Suprapubic skin (tissue), 4 donors: ENCODE measurements at regions not wholly inside any gene's neighbourhood (a gene's known extent, or its start where the extent isn't known, plus 50 kb on each side); places are given as distances from the start of the nearest gene placed in this dataset.
"Not testable (repeated sequence)": the region's sequence is repeated elsewhere in the genome, so short reads cannot be mapped to it uniquely, and the experiment has no call there.

Source experiments
- DNase-seq, 2 donors: peaks; one replicate each; pipeline ENCODE4 v3.0.0-alpha.2; 2019; ENCODE audit warnings: low spot score in 2 of 2
- H3K27ac ChIP-seq: fragments of 200-600 bp; sonication (generic); one replicate; pipeline ENCODE4 v1.5.1; 2019
- H3K27me3 ChIP-seq: fragments of 200-600 bp; sonication (generic); one replicate; pipeline ENCODE4 v1.5.1; 2019
- H3K36me3 ChIP-seq: fragments of 200-600 bp; sonication (generic); one replicate; pipeline ENCODE4 v1.5.1; 2019
- H3K4me1 ChIP-seq: fragments of 200-600 bp; sonication (generic); one replicate; pipeline ENCODE4 v1.5.1; 2019
- H3K4me3 ChIP-seq: fragments of 200-600 bp; sonication (generic); one replicate; pipeline ENCODE4 v1.5.1; 2019; ENCODE audit warnings: mild to moderate bottlenecking
- H3K9me3 ChIP-seq: fragments of 200-600 bp; sonication (generic); one replicate; pipeline ENCODE4 v1.5.1; 2019
- CTCF ChIP-seq, 2 donors: fragments of 200-600 bp in 1 of 2; fragments of 450-650 bp in 1 of 2; sonication (generic) in 1 of 2; IDR thresholded peaks; one replicate each; pipeline ENCODE4 v1.5.1; 2016 to 2019; ENCODE audit warnings: antibody characterized with exemption in 2 of 2, mild to moderate bottlenecking in 1 of 2, moderate library complexity in 1 of 2
- EP300 ChIP-seq: sonication (generic); formaldehyde crosslinking; IDR thresholded peaks from one replicate; pipeline ENCODE4 v1.6.1; 2017; ENCODE audit warnings: antibody characterized with exemption
- POLR2A ChIP-seq, 2 donors: fragments of 450-650 bp; IDR thresholded peaks; one replicate each; pipeline ENCODE4 v1.6.1; 2017; ENCODE audit warnings: antibody characterized with exemption in 2 of 2, mild to moderate bottlenecking in 2 of 2, moderate library complexity in 2 of 2
- POLR2AphosphoS5 ChIP-seq, 3 donors: sonication (generic); formaldehyde crosslinking; IDR thresholded peaks; one replicate each; pipeline ENCODE4 v1.6.1; 2017; ENCODE audit warnings: antibody characterized with exemption in 3 of 3
- WGBS: methylation state at CpG from one replicate; pipeline ENCODE4 v1.1.5; 2018; 5-methylcytosine and 5-hydroxymethylcytosine counted together

DNA sequence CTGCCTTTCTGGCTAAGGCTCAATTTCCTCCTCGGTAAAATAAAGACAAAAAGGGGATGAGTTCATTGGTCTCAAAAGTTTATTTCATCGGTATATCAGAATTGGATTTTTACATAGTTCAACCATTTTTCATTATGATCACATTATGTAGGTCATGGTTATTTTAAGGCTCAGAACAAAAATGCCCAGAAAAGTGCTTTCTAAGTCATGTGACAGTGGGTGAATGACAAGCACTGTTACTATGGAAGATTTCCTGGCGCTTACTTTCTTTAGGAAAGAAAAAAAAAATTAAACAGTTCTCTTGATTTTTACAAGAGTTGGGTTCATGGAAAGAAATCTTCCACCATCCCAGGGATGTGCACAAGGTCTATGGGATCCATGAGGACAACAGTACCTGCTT, 117.9 kb upstream of the CES5A start:
- Histone ChIP-seq H3K27ac (no peak overlapping the region), H3K36me3 (no peaks in the 10 kb centered on the region), H3K4me1 (no peaks in the 10 kb centered on the region), H3K4me3 (no peak overlapping the region), H3K9me3 (no peaks in the 10 kb centered on the region), H3K27me3 (no peaks in the 10 kb centered on the region)
- TF ChIP-seq EP300 (no peak), POLR2AphosphoS5 (IDR thresholded peaks at IDR 0.05) (no peak), POLR2A (IDR thresholded peaks at IDR 0.05) (no peak), CTCF (IDR thresholded peaks at IDR 0.05) (no peak)
- WGBS, result 92% methylated on average over 3 of the region's 3 CpGs
- DNase-seq, result no peak

DNA sequence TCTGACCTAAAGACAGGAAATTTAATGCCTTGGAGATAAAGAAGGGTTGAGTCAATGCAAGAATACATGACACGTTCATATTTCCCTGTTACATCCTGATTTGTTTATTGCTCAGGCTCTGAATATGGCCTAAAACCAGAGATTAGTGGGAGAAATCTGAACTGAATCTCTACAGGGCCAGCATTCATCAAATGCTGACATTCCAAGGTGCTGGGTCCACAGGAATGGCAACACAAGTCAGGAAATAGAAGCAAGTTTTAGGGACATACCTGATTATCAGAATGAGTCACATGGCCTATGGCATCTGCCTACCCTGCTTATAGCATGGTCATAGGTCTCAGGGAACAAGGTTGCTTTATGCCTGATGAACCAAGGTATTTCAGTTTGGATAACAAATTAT, 117.4 kb upstream of the CES5A start:
- H3K36me3 ChIP-seq, result no peaks in the 10 kb centered on the region
- no peaks in the 10 kb centered on the region for H3K9me3 ChIP-seq
- H3K27ac ChIP-seq, result no peak overlapping the region
- DNase-seq, result no peak
- no peaks in the 10 kb centered on the region for H3K27me3 ChIP-seq
- TF ChIP-seq CTCF (IDR thresholded peaks at IDR 0.05) (no peak), EP300 (no peak), POLR2A (IDR thresholded peaks at IDR 0.05) (no peak), POLR2AphosphoS5 (IDR thresholded peaks at IDR 0.05) (no peak)
- 30% methylated on average over 1 of the region's 1 CpG for WGBS
- H3K4me3 ChIP-seq, result no peak overlapping the region
- no peaks in the 10 kb centered on the region for H3K4me1 ChIP-seq

GRCh38 chr16:55991843-55992242, 116.7 kb upstream of the CES5A start:
- TF ChIP-seq EP300 (no peak), CTCF (IDR thresholded peaks at IDR 0.05) (no peak), POLR2A (IDR thresholded peaks at IDR 0.05) (no peak), POLR2AphosphoS5 (IDR thresholded peaks at IDR 0.05) (no peak)
- H3K27me3 ChIP-seq, result no peaks in the 10 kb centered on the region
- no peak overlapping the region for H3K4me3 ChIP-seq
- no peak for DNase-seq
- no peaks in the 10 kb centered on the region for H3K4me1 ChIP-seq
- H3K36me3 ChIP-seq, result no peaks in the 10 kb centered on the region
- 71% methylated on average over 2 of the region's 2 CpGs for WGBS
- no peaks in the 10 kb centered on the region for H3K9me3 ChIP-seq
- no peak overlapping the region for H3K27ac ChIP-seq

GRCh38 chr16:55989569-55989907, 114.4 kb upstream of the CES5A start:
- TF ChIP-seq POLR2AphosphoS5 (IDR thresholded peaks at IDR 0.05) (no peak), POLR2A (IDR thresholded peaks at IDR 0.05) (no peak), EP300 (no peak), CTCF (IDR thresholded peaks at IDR 0.05) (no peak)
- Histone ChIP-seq H3K36me3 (no peaks in the 10 kb centered on the region), H3K27me3 (no peaks in the 10 kb centered on the region), H3K4me1 (no peaks in the 10 kb centered on the region), H3K4me3 (no peak overlapping the region), H3K27ac (no peak overlapping the region), H3K9me3 (no peaks in the 10 kb centered on the region)
- WGBS, result 93% methylated on average over 18 of the region's 18 CpGs
- DNase-seq, result no peak

GRCh38 chr16:55988850-55989568, 113.8 kb upstream of the CES5A start:
- DNase-seq, H3K27ac ChIP-seq, H3K4me1 ChIP-seq, H3K9me3 ChIP-seq, H3K36me3 ChIP-seq, H3K4me3 ChIP-seq, H3K27me3 ChIP-seq: not testable (repeated sequence)
- 95% methylated on average over 41 of the region's 48 CpGs for WGBS

GRCh38 chr16:55988013-55988412, 112.8 kb upstream of the CES5A start:
- H3K36me3 ChIP-seq, result no peaks in the 10 kb centered on the region
- DNase-seq, result no peak
- WGBS, result 43% methylated on average over 1 of the region's 1 CpG
- TF ChIP-seq POLR2AphosphoS5 (IDR thresholded peaks at IDR 0.05), result no peak
- no peak for TF ChIP-seq EP300
- TF ChIP-seq CTCF (IDR thresholded peaks at IDR 0.05), result no peak
- no peak for TF ChIP-seq POLR2A (IDR thresholded peaks at IDR 0.05)
- H3K4me3 ChIP-seq, result no peak overlapping the region
- no peaks in the 10 kb centered on the region for H3K4me1 ChIP-seq
- H3K27me3 ChIP-seq, result no peaks in the 10 kb centered on the region
- H3K27ac ChIP-seq, result no peak overlapping the region
- H3K9me3 ChIP-seq, result no peaks in the 10 kb centered on the region
